IMR-90 (cell line): ENCODE measurements at regions not wholly inside any gene's neighbourhood (a gene's known extent, or its start where the extent isn't known, plus 50 kb on each side); places are given as distances from the start of the nearest gene placed in this dataset.
"Not testable (repeated sequence)": the region's sequence is repeated elsewhere in the genome, so short reads cannot be mapped to it uniquely, and the experiment has no call there.

Experiments used
- ATAC-seq: fragments of 200-7000 bp; cut with Tn5 transposase; 2 replicates; pipeline ENCODE4 v1.9.1; 2020; ENCODE audit warnings: low read depth, mild to moderate bottlenecking, moderate library complexity
- BruUV-seq: library from RNA; stranded (reverse); fragments of 400-500 nt; replicated peaks from 2 replicates; lab custom pipeline; 2021; lab: Mats Ljungman, UMichigan
- CTCF ChIA-PET: fragments of 300-600 bp; formaldehyde crosslinking; extraction: SDS; loops from one replicate; lab custom pipeline; 2021; ENCODE audit warnings: antibody characterized with exemption; lab: Yijun Ruan, JAX
- POLR2A ChIA-PET: fragments of 300-600 bp; sonication (Branson Sonifier 250); formaldehyde crosslinking; loops from one replicate; lab custom pipeline; 2022; ENCODE audit warnings: antibody characterized with exemption; ENCODE audit not compliant: unreplicated experiment; lab: Charles Lee
- DNase-seq: peaks from one replicate; pipeline ENCODE4 v3.0.0; 2013
- H2AFZ ChIP-seq: replicated peaks from 2 replicates; pipeline ENCODE3; 2013; ENCODE audit warnings: low read length, mild to moderate bottlenecking; ENCODE audit not compliant: poor library complexity
- H2AK5ac ChIP-seq: 2 replicates; pipeline ENCODE4 v1.6.1; 2013; ENCODE audit warnings: low read depth, low read length, inconsistent platforms
- H2AK9ac ChIP-seq: replicated peaks from 2 replicates; pipeline ENCODE3; 2013; ENCODE audit warnings: mild to moderate bottlenecking, low read depth, low read length, moderate library complexity; ENCODE audit not compliant: poor library complexity
- H2BK120ac ChIP-seq: 2 replicates; pipeline ENCODE4 v1.6.1; 2013; ENCODE audit warnings: low read depth, low read length, inconsistent platforms
- H2BK15ac ChIP-seq: 3 replicates; pipeline ENCODE4 v1.6.1; 2013; ENCODE audit warnings: low read depth, low read length, inconsistent platforms
- H2BK20ac ChIP-seq: 2 replicates; pipeline ENCODE4 v1.6.1; 2013; ENCODE audit warnings: low read depth, mild to moderate bottlenecking, inconsistent platforms, low read length, moderate library complexity
- H2BK5ac ChIP-seq: 2 replicates; pipeline ENCODE4 v1.6.1; 2013; ENCODE audit warnings: mild to moderate bottlenecking, low read depth, low read length, inconsistent platforms; ENCODE audit not compliant: poor library complexity, severe bottlenecking
- H3K14ac ChIP-seq: replicated peaks from 2 replicates; pipeline ENCODE4 v1.6.1; 2013; ENCODE audit warnings: low read depth, low read length, inconsistent platforms
- H3K18ac ChIP-seq: 2 replicates; pipeline ENCODE4 v1.6.1; 2013; ENCODE audit warnings: low read depth, low read length, control low read depth
- H3K23ac ChIP-seq: 2 replicates; pipeline ENCODE4 v1.6.1; 2013; ENCODE audit warnings: low read depth, low read length, inconsistent platforms
- H3K27ac ChIP-seq: 2 replicates; pipeline ENCODE4 v1.5.1; 2013; ENCODE audit warnings: mild to moderate bottlenecking, control low read depth, low read length; ENCODE audit not compliant: insufficient read depth
- H3K27me3 ChIP-seq: 2 replicates; pipeline ENCODE4 v1.6.1; 2013; ENCODE audit warnings: low read length; ENCODE audit not compliant: control insufficient read depth, insufficient read depth
- H3K36me3 ChIP-seq: 2 replicates; pipeline ENCODE4 v1.6.1; 2013; ENCODE audit warnings: low read length, mixed read lengths; ENCODE audit not compliant: control insufficient read depth, insufficient read depth
- H3K4ac ChIP-seq: 2 replicates; pipeline ENCODE4 v1.6.1; 2013; ENCODE audit warnings: low read depth, low read length, inconsistent platforms
- H3K4me1 ChIP-seq: 2 replicates; pipeline ENCODE4 v1.6.1; 2013; ENCODE audit warnings: low read length, mixed read lengths; ENCODE audit not compliant: control insufficient read depth, insufficient read depth
- H3K4me2 ChIP-seq: 2 replicates; pipeline ENCODE4 v1.6.1; 2013; ENCODE audit warnings: low read depth, mild to moderate bottlenecking, control low read depth, low read length, moderate library complexity
- H3K4me3 ChIP-seq: 2 replicates; pipeline ENCODE4 v1.5.1; 2013; ENCODE audit warnings: low read depth, mild to moderate bottlenecking, control low read depth, low read length, moderate library complexity; ENCODE audit not compliant: insufficient read depth
- H3K56ac ChIP-seq: 2 replicates; pipeline ENCODE4 v1.6.1; 2013; ENCODE audit warnings: low read length, inconsistent platforms; ENCODE audit not compliant: insufficient read depth; ENCODE audit errors: extremely low read depth
- H3K79me1 ChIP-seq, 2 experiments: 2 replicates each; pipeline ENCODE4 v1.6.1; 2013; ENCODE audit warnings: low read length in 2 of 2, inconsistent platforms in 1 of 2, low read depth in 1 of 2
- H3K9ac ChIP-seq: 2 replicates; pipeline ENCODE4 v1.6.1; 2013; ENCODE audit warnings: low read depth, low read length, control low read depth
- H3K9me1 ChIP-seq: 2 replicates; pipeline ENCODE4 v1.6.1; 2013; ENCODE audit warnings: low read length, inconsistent platforms; ENCODE audit not compliant: insufficient read depth
- H3K9me3 ChIP-seq: 2 replicates; pipeline ENCODE4 v1.6.1; 2013; ENCODE audit warnings: low read length; ENCODE audit not compliant: control insufficient read depth, insufficient read depth
- H4K20me1 ChIP-seq: 2 replicates; pipeline ENCODE4 v1.6.1; 2013; ENCODE audit warnings: low read length, inconsistent platforms; ENCODE audit not compliant: insufficient read depth
- H4K5ac ChIP-seq: 2 replicates; pipeline ENCODE4 v1.6.1; 2013; ENCODE audit warnings: mild to moderate bottlenecking, low read depth, low read length, control low read depth
- H4K8ac ChIP-seq, 2 experiments: 2 replicates each; pipeline ENCODE4 v1.6.1; 2013; ENCODE audit warnings: low read depth in 2 of 2, low read length in 2 of 2, control low read depth in 1 of 2, inconsistent platforms in 1 of 2
- H4K91ac ChIP-seq: 2 replicates; pipeline ENCODE4 v1.6.1; 2013; ENCODE audit warnings: low read depth, low read length, inconsistent platforms; ENCODE audit not compliant: insufficient read depth
- WGBS, 2 experiments: methylation state at CpG; one replicate each; pipeline versions ENCODE4 v1.1.5 to v1.1.7; 2013; ENCODE audit warnings: missing lambda C conversion rate in 2 of 2; ENCODE audit not compliant: insufficient read length in 1 of 2; ENCODE audit errors: extremely low coverage in 2 of 2; 5-methylcytosine and 5-hydroxymethylcytosine counted together
- dilution Hi-C: fragments of 300-500 bp; cut with HindIII; formaldehyde crosslinking; loops from one replicate; pipeline ENCODE4 v1.14.3; 2018; ENCODE audit warnings: low sequenced_read_pairs; ENCODE audit not compliant: unreplicated experiment
- in situ Hi-C: fragments of 300-500 bp; cut with MboI; formaldehyde crosslinking; loops from 3 replicates; pipeline ENCODE4 v1.14.3; 2019; ENCODE audit warnings: low sequenced_read_pairs, inconsistent platforms, mixed read lengths
- intact Hi-C: fragments of 100-400 bp; cut with micrococcal nuclease; formaldehyde crosslinking; loops from 2 replicates; pipeline ENCODE4 v1.10.0; 2022

DNA sequence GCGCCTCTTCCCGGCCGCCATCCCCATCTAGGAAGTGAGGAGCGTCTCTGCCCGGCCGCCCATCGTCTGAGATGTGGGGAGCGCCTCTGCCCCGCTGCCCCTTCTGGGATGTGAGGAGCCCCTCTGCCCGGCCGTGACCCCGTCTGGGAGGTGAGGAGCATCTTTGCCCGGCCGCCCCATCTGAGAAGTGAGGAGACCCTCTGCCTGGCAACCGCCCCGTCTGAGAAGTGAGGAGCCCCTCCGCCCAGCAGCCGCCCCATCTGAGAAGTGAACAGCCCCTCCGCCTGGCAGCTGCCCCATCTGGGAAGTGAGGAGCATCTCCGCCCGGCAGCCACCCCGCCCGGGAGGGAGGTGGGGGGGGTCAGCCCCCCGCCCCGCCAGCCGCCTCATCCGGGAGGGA, 1048.7 kb downstream of the KCNJ18 start:
- CTCF ChIA-PET, DNase-seq, H4K91ac ChIP-seq, H3K4me1 ChIP-seq, BruUV-seq, H2BK120ac ChIP-seq, H2AFZ ChIP-seq, H3K4ac ChIP-seq, H3K36me3 ChIP-seq, H3K4me3 ChIP-seq, H2AK9ac ChIP-seq, H3K23ac ChIP-seq, POLR2A ChIA-PET, H4K20me1 ChIP-seq, H3K9me3 ChIP-seq, ATAC-seq, H3K9me1 ChIP-seq, H4K5ac ChIP-seq, H3K14ac ChIP-seq, H2BK5ac ChIP-seq, H3K79me1 ChIP-seq, in situ Hi-C loops, H3K18ac ChIP-seq, H2BK20ac ChIP-seq, intact Hi-C loops, H3K27me3 ChIP-seq, H3K9ac ChIP-seq, H2BK15ac ChIP-seq, H2AK5ac ChIP-seq, H3K27ac ChIP-seq, H4K8ac ChIP-seq, dilution Hi-C loops, H3K4me2 ChIP-seq, H3K56ac ChIP-seq: not testable (repeated sequence)
- no CpG with 5 or more reads among the region's 27 CpGs for whole genome bisulfite sequencing, 2 experiments
